K562 (cell line): ENCODE measurements at regions not wholly inside any gene's neighbourhood (a gene's known extent, or its start where the extent isn't known, plus 50 kb on each side); places are given as distances from the start of the nearest gene placed in this dataset.

ENCODE experiments used
- CBX3 ChIP-seq, 2 experiments: IDR thresholded peaks; 1 replicate in 1 of 2; 2 replicates in 1 of 2; pipeline ENCODE4 v1.6.1; 2012; ENCODE audit warnings: inconsistent platforms in 2 of 2, low read length in 2 of 2, borderline replicate concordance in 1 of 2, control low read depth in 1 of 2
- CTCF ChIP-seq, 3 experiments: IDR thresholded peaks in 2 of 3; conservative IDR thresholded peaks in 1 of 3; 2 replicates each; pipeline ENCODE4 v1.5.1; 2011 to 2012; ENCODE audit warnings: low read length in 3 of 3, mild to moderate bottlenecking in 3 of 3, control low read depth in 2 of 3, improper control_type of control experiment in 1 of 3, inconsistent platforms in 1 of 3, low read depth in 1 of 3, mixed read lengths in 1 of 3, moderate library complexity in 1 of 3; ENCODE audit not compliant: insufficient read depth in 2 of 3
- EZH2 ChIP-seq: IDR thresholded peaks from 2 replicates; pipeline ENCODE4 v1.6.1; 2012; ENCODE audit warnings: low read depth, mild to moderate bottlenecking, inconsistent platforms, low read length, borderline replicate concordance
- FOSL1 ChIP-seq: fragments of 200-800 bp; sonication (Bioruptor generic); conservative IDR thresholded peaks from 2 replicates; pipeline ENCODE4 v1.6.1; 2016; ENCODE audit warnings: missing genetic modification characterization, missing compliant biosample characterization
- GABPA ChIP-seq: fragments of 200-800 bp; sonication (Bioruptor generic); conservative IDR thresholded peaks from 2 replicates; pipeline ENCODE4 v1.6.1; 2016; ENCODE audit warnings: low read depth, missing genetic modification characterization, missing compliant biosample characterization
- PRDM10 ChIP-seq: fragments of 450-650 bp; IDR thresholded peaks from 2 replicates; pipeline ENCODE4 v1.6.1; 2018; ENCODE audit not compliant: partially characterized antibody
- SMARCC2 ChIP-seq: fragments of 450-650 bp; IDR thresholded peaks from 2 replicates; pipeline ENCODE4 v1.6.1; 2017; ENCODE audit warnings: antibody characterized with exemption, moderate library complexity, mild to moderate bottlenecking, low read depth
- ZNF668 ChIP-seq: fragments of 250-450 bp; sonication (Bioruptor Pico); IDR thresholded peaks from 2 replicates; pipeline ENCODE4 v1.8.0; 2022; ENCODE audit warnings: mild to moderate bottlenecking, inconsistent platforms

GRCh38 chr17:53148058-53148457, 674.7 kb upstream of the KIF2B start:
- TF ChIP-seq CTCF (IDR thresholded peaks at IDR 0.05 in 2 of 3, conservative IDR thresholded peaks at IDR 0.05 in 1 of 3; ENCODE audit: insufficient read depth in 2 of 3, low read depth in 1 of 3, low read length in 3 of 3) (no peak), PRDM10 (no peak), ZNF668 (CRISPR knock-in tag) (no peak), SMARCC2 (no peak), GABPA (tag) (no peak), FOSL1 (tag) (no peak), CBX3 (IDR thresholded peaks at IDR 0.05; ENCODE audit: borderline replicate concordance in 1 of 2, low read length in 2 of 2) (no peak), EZH2 (no peak)
